ENCODE measurements at regions not wholly inside any gene's neighbourhood (a gene's known extent, or its start where the extent isn't known, plus 50 kb on each side); places are given as distances from the start of the nearest gene placed in this dataset.

DNA sequence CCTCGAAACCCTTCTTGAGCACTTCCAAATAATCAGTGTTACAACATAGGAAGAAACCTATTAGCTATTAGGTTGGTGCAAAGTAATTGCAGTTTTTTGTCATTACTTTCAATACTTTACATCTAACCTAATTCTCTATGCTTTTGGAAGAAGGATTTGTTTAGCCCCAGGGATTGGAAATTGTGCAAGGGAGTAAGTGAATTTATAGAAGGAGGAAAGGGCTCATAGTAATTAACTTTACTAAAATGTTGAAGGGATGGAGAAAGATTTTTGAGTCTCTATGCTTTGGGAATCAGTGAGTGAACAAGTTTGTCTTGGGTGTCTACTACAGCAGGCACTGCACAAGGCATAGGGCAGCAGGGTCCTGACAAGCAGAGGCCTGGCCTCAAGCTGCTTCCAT is 261.1 kb downstream of the EN1 start:
- H3F3A ChIP-seq (ENCODE audit: insufficient read depth, low read length), result no peaks in the 10 kb centered on the region
- TF ChIP-seq CTCF (IDR thresholded peaks at IDR 0.05; ENCODE audit: low read length), result no peak
- TF ChIP-seq EZH2 (IDR thresholded peaks at IDR 0.05; ENCODE audit: borderline replicate concordance, low read length), result no peak
- no peak overlapping the region for H3K27ac ChIP-seq (ENCODE audit: low read depth, low read length, poor library complexity, severe bottlenecking)
- no peaks in the 10 kb centered on the region for H3K36me3 ChIP-seq (ENCODE audit: insufficient read depth, low read length)
- no peaks in the 10 kb centered on the region for H3K4me1 ChIP-seq (ENCODE audit: insufficient read depth, low read length, severe bottlenecking)
- H3K4me2 ChIP-seq (ENCODE audit: low read length), result no peak overlapping the region
- no peaks in the 10 kb centered on the region for H3K79me2 ChIP-seq (ENCODE audit: insufficient read depth, low read length)
- no peaks in the 10 kb centered on the region for H3K9me2 ChIP-seq (ENCODE audit: low read depth, low read length)
- no peak overlapping the region for H3K4me3 ChIP-seq (ENCODE audit: low read depth, low read length, poor library complexity, severe bottlenecking)
- H4K20me1 ChIP-seq (ENCODE audit: insufficient read depth, low read length), result no peaks in the 10 kb centered on the region
- H3K9ac ChIP-seq (ENCODE audit: low read length), result no peak overlapping the region
- no peak overlapping the region for H2AFZ ChIP-seq (ENCODE audit: low read length)
- no peaks in the 10 kb centered on the region for H3K9me3 ChIP-seq (ENCODE audit: low read length)
- no peaks in the 10 kb centered on the region for H3K27me3 ChIP-seq (ENCODE audit: insufficient read depth, low read length)

DNA sequence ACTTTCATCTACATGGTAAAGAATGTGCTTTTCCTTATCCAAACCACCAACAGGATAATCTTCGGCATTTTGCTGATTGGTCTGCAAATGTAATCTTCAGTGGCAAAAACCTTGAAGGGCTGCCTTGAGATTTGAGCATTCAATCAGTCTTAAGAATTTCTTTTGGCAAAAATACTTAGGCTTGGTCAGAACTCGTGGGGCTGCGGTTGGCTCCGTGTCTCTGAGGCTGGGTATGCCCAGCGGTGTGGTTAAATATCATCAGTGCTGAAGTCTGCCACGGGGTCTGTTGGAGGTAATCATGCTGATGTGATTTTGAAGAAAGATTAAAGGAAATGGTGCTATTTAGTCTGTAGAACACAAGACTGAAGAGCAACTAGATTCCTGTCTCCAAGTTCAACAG is 262.6 kb downstream of the EN1 start:
- Histone ChIP-seq H2AFZ (ENCODE audit: low read length) (no peak overlapping the region), H3K9me2 (ENCODE audit: low read depth, low read length) (no peaks in the 10 kb centered on the region), H3K4me1 (ENCODE audit: insufficient read depth, low read length, severe bottlenecking) (no peaks in the 10 kb centered on the region), H3K9ac (ENCODE audit: low read length) (no peak overlapping the region), H3K27me3 (ENCODE audit: insufficient read depth, low read length) (no peaks in the 10 kb centered on the region), H3K36me3 (ENCODE audit: insufficient read depth, low read length) (no peaks in the 10 kb centered on the region), H3K4me2 (ENCODE audit: low read length) (no peak overlapping the region), H3K4me3 (ENCODE audit: low read depth, low read length, poor library complexity, severe bottlenecking) (no peak overlapping the region), H3K27ac (ENCODE audit: low read depth, low read length, poor library complexity, severe bottlenecking) (no peak overlapping the region), H3F3A (ENCODE audit: insufficient read depth, low read length) (no peaks in the 10 kb centered on the region), H4K20me1 (ENCODE audit: insufficient read depth, low read length) (no peaks in the 10 kb centered on the region), H3K79me2 (ENCODE audit: insufficient read depth, low read length) (no peaks in the 10 kb centered on the region), H3K9me3 (ENCODE audit: low read length) (no peaks in the 10 kb centered on the region)
- no peak for TF ChIP-seq EZH2 (IDR thresholded peaks at IDR 0.05; ENCODE audit: borderline replicate concordance, low read length)
- TF ChIP-seq CTCF (IDR thresholded peaks at IDR 0.05; ENCODE audit: low read length), result no peak

GRCh38 chr2:118584062-118584749 is 263.2 kb downstream of the EN1 start:
- no peak overlapping the region for H2AFZ ChIP-seq (ENCODE audit: low read length)
- H3K9me3 ChIP-seq (ENCODE audit: low read length), result no peaks in the 10 kb centered on the region
- no peaks in the 10 kb centered on the region for H3K27me3 ChIP-seq (ENCODE audit: insufficient read depth, low read length)
- no peak overlapping the region for H3K27ac ChIP-seq (ENCODE audit: low read depth, low read length, poor library complexity, severe bottlenecking)
- H3K4me3 ChIP-seq (ENCODE audit: low read depth, low read length, poor library complexity, severe bottlenecking), result no peak overlapping the region
- H4K20me1 ChIP-seq (ENCODE audit: insufficient read depth, low read length), result no peaks in the 10 kb centered on the region
- no peak overlapping the region for H3K4me2 ChIP-seq (ENCODE audit: low read length)
- no peaks in the 10 kb centered on the region for H3F3A ChIP-seq (ENCODE audit: insufficient read depth, low read length)
- H3K9ac ChIP-seq (ENCODE audit: low read length), result no peak overlapping the region
- no peaks in the 10 kb centered on the region for H3K4me1 ChIP-seq (ENCODE audit: insufficient read depth, low read length, severe bottlenecking)
- H3K9me2 ChIP-seq (ENCODE audit: low read depth, low read length), result no peaks in the 10 kb centered on the region
- no peaks in the 10 kb centered on the region for H3K36me3 ChIP-seq (ENCODE audit: insufficient read depth, low read length)
- no peak for TF ChIP-seq CTCF (IDR thresholded peaks at IDR 0.05; ENCODE audit: low read length)
- no peak for TF ChIP-seq EZH2 (IDR thresholded peaks at IDR 0.05; ENCODE audit: borderline replicate concordance, low read length)
- no peaks in the 10 kb centered on the region for H3K79me2 ChIP-seq (ENCODE audit: insufficient read depth, low read length)
